ENCODE measurements at regions not wholly inside any gene's neighbourhood (a gene's known extent, or its start where the extent isn't known, plus 50 kb on each side); places are given as distances from the start of the nearest gene placed in this dataset.
"Not testable (repeated sequence)": the region's sequence is repeated elsewhere in the genome, so short reads cannot be mapped to it uniquely, and the experiment has no call there.

- DNase-seq (ENCODE audit: low read depth): no peak
Observed at GRCh38 chr2:238599549-238600505, 173.1 kb downstream of the ASB1 start.

GRCh38 chr2:238600506-238601432, 174.0 kb downstream of the ASB1 start:
- no peak for DNase-seq (ENCODE audit: low read depth)

DNA sequence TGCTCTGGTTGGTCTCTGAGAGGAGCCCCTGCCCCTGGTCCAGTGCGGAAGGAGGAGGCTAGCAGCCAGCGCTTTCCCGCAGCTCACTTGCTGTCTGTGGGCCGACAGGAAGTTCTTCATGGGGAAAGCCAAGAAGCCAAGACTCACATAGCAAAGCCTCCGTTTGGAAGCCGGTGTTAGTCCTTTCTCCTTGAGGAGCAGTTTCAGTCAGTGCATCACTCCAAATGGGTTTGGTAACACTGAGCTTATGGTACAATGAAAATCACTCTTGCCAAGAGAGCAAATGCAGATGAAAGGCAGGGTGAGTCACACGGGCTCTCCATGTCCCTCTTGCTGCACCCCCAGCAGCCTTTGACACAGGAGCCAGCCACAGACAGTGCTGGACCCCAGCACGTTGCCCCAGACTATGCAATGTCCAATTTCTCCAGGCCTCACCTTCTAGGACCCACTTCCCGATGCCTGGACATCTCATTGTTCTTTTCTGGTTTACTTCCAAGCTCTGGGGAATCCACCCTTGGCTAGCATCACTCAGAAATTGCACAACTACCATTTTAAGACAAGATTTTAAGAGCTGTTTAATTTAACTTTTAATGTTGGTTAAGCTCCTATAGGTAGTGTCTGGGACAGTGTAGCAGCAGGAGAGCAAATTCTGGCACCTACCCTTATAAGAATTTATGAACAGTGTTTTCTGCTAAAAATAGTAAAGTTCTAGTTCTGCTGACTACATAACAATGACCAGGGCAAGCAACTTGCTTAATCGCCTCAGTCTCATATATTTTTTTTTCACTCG, 174.9 kb downstream of the ASB1 start:
- DNase-seq (ENCODE audit: low read depth): no peak

GRCh38 chr2:238602223-238602960, 175.7 kb downstream of the ASB1 start:
- DNase-seq (ENCODE audit: low read depth): no peak

DNA sequence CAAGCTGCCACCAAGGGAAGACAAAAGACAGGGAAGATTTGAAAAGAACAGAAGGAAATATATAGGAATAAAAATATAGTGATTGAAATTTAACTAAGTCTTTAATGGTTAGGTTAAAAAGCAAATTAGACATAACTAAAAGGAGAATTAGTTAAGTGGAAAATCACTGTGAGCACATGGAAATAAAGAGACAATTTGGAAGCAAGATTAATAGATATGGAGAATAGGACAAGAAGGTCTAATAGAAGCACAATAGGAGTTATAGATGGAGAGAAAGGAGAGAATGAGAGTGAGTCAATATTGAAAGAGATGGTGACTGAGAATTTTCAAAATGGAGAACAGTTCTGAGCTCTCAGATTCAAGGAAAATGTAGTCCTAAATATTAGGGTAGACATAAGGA, 176.9 kb downstream of the ASB1 start:
- DNase-seq (ENCODE audit: low read depth): no peak

GRCh38 chr2:238606311-238606710, 179.6 kb downstream of the ASB1 start:
- DNase-seq (ENCODE audit: low read depth): no peak

DNA sequence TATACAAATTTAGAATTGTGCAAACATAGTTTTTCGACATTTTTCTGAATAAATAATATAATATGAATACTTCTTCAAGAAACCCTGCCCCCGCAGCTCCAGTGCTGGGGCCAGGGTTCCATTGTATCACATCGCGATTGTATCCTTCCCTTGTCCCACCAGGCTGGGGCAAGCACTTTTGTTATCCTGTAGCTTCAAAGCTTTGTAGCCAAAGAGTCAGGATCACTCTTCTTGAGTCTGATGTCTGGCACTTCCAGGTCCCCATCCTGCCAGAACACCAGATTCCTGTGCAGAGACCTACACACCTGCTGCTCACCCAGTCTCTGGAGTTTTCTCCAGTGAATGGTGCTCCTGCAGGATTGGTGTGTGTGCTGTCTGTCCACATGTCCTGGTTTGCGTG, 186.9 kb downstream of the ASB1 start:
- DNase-seq (ENCODE audit: low read depth): no peak

- no peak for DNase-seq (ENCODE audit: low read depth)
Observed at GRCh38 chr2:238614376-238614775, 187.6 kb downstream of the ASB1 start.

- no peak for DNase-seq (ENCODE audit: low read depth)
Observed at GRCh38 chr2:238615187-238615586, 188.5 kb downstream of the ASB1 start.

DNA sequence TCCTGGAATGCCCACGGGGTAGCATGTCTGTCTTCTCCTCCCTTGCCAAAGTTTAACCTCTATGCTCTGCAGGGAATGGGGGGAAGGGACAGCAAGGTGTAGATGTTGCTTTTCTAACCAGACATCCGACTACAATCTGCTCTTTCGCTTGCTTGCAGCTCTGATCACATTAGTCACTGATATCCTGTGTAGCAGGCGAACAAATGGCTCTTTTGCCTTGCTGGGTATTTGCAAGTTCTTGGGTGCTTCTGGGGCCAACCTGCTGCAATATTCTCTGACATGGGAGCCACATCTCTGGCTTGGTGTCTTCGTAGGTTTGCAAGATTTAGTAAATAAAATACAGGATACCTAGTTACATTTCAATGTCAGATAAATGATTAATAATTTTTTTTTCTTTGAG, 190.0 kb downstream of the ASB1 start:
- no peak for DNase-seq (ENCODE audit: low read depth)

DNA sequence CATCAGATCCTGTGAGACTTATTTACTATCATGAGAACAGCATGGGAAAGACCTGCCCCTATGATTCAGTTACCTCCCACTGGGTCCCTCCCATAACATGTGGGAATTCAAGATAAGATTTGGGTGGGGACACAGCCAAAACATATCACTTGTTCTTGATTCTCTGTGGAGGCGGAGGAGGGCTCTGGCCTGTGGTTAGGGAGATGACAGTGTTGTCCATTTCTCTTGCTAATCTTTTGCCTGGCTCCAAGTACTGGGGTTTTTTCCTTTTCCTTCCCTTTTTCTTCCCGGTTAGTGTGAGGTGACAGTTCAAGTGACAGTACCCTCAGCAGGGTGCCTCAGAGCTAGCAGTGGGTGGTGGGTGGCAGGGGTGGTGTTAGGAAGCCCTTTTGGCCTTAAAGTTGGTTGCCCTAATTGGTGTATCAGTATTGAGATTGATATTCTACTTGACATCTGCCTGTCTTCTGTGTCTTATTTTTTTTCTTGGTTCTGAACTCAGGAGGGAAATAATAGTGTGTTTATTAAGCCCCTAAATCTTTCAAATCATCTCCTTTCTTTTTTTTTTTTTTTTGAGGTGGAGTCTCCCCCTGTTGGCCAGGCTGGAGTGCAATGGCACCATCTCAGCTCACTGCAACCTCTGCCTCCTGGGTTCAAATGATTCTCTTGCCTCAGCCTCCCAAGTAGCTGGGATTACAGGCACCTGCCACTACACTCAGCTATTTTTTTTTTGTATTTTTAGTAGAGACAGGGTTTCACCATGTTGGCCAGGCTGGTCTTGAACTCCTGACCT, 192.0 kb downstream of the ASB1 start:
- DNase-seq (ENCODE audit: low read depth): not testable (repeated sequence)

- DNase-seq (ENCODE audit: low read depth): no peak
Observed at GRCh38 chr2:238627899-238628298, 201.2 kb downstream of the ASB1 start.

DNA sequence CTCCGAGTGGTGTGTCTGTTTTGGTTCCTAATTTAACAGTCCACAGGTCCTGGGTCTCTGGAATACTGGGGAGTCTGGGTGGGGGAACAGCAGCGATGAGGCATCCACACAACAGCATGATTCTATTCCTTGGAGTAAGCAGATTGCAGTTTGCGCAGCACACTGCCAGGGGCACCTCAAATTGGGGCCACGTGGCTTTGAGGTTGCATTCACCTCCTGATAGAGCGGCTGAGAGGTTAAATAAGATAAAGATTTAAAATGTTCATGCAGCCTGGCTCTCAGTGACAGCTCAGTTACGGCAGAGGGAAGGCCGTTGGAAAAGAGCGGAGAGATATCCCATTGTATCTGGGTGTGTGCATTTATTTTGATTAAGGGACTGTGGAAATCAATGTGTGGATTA, 202.3 kb downstream of the ASB1 start:
- no peak for DNase-seq (ENCODE audit: low read depth)

- DNase-seq (ENCODE audit: low read depth): no peak
Observed at GRCh38 chr2:238631491-238632180, 204.9 kb downstream of the ASB1 start.

- no peak for DNase-seq (ENCODE audit: low read depth)
Observed at GRCh38 chr2:238632181-238633060, 205.7 kb downstream of the ASB1 start.

DNA sequence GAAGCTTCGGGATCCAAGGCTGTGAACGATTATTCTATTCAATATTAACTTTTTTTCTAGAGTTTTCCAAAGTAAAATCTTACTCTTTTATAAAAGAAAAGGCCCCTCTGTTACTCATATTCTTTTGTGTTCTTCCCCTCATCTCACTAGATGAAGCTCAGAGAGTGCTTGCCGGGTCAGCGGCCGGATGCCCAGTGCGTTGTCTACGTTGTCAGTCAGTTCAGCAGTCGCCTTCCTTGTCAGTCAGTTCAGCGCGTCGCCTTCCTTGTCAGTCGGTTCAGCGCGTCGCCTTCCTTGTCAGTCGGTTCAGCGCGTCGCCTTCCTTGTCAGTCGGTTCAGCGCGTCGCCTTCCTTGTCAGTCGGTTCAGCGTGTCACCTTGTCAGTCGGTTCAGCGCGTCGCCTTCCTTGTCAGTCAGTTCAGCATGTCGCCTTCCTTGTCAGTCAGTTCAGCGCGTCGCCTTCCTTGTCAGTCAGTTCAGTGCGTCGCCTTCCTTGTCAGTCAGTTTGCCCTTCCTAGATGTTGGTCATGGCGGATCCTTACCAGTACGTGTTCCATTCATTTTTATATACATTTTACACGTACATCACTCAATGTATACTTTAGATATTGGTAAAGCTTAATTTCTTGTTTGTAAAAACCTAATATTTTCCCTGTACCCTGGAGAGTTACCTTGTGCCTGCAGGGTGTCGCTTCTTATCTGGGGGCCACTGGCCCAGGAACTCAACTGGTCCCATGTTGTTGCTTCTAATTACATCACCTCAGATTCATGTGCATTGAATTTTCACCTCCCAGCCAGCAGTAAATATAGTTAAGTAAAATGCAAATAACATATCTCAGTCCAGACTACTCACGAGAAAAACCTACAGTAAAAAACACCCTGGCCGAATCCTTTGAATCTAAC, 206.9 kb downstream of the ASB1 start:
- DNase-seq (ENCODE audit: low read depth): no peak

DNA sequence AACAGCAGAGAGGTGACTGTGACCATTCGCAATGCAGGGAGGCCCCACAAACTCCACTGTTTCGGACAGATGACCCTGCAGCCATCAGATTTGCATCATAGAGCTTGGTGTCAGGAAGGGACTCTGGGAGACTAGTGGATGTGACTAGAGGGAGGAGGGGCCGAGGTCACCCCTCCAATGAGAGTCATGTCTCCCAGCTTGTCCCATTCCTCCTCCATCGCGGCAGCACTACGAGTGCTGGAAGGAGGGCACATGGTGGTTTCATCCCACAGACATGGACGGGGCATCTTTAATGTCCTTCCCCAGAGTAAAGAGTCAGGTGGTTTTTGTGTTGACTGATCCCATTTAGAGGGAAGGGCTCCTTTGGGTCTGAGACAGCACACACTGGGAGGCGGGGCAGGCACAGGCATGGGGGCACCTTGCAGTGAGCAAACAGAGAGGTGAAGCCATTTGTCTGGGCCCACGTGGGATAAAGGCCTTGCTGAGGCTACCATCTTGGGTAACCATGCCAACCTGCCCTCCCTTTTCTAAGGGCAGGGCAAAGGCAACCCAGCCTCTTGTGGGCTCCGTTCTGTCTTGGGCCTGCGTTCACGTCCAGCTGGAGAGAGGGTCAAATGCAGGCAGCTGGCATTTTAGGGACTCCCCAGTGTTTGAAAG, 208.1 kb downstream of the ASB1 start:
- no peak for DNase-seq (ENCODE audit: low read depth)
